ENCODE measurements at regions not wholly inside any gene's neighbourhood (a gene's known extent, or its start where the extent isn't known, plus 50 kb on each side); places are given as distances from the start of the nearest gene placed in this dataset.

GRCh38 chr6:1208876-1209275, 103.0 kb upstream of the FOXQ1 start:
- no peaks in the 10 kb centered on the region for H3K27me3 ChIP-seq (replicated peaks; ENCODE audit: control insufficient read depth, insufficient read depth, low read length)
- H3K4me3 Mint-ChIP-seq (ENCODE audit: unreplicated experiment) = no peak overlapping the region
- no peak overlapping the region for H3K27ac Mint-ChIP-seq (ENCODE audit: unreplicated experiment)
- no TSS peak for BruUV-seq (replicated peaks)
- no peaks in the 10 kb centered on the region for H3K9me3 ChIP-seq
- H3K27me3 Mint-ChIP-seq (ENCODE audit: insufficient read depth, unreplicated experiment) = no peaks in the 10 kb centered on the region
- no peaks in the 10 kb centered on the region for H3K36me3 Mint-ChIP-seq (ENCODE audit: insufficient read depth, unreplicated experiment)
- H3K9me3 Mint-ChIP-seq (ENCODE audit: unreplicated experiment) = no peaks in the 10 kb centered on the region
- POLR2A ChIA-PET = no interaction called here
- CTCF ChIA-PET = no interaction called here
- intact Hi-C loops (cut with micrococcal nuclease; ENCODE audit: unreplicated experiment) = no loop called here
- no peak for DNase-seq
- H3K4me3 ChIP-seq (ENCODE audit: low read depth, low read length) = no peak overlapping the region
- no peaks in the 10 kb centered on the region for H3K36me3 ChIP-seq (ENCODE audit: control insufficient read depth, insufficient read depth, low read length)
- H3K4me1 ChIP-seq = no peaks in the 10 kb centered on the region
- H3K4me1 Mint-ChIP-seq (ENCODE audit: low read depth, unreplicated experiment) = no peaks in the 10 kb centered on the region
- TF ChIP-seq CTCF (IDR thresholded peaks at IDR 0.05; ENCODE audit: insufficient read depth in 1 of 2, low read depth in 1 of 2, low read length in 1 of 2, severe bottlenecking in 1 of 2, unreplicated experiment in 1 of 2) = no peak

- H3K4me1 Mint-ChIP-seq (ENCODE audit: low read depth, unreplicated experiment) = peaks cover 16% of the 10 kb centered on the region
- CTCF ChIA-PET = no interaction called here
- no peak for TF ChIP-seq CTCF (IDR thresholded peaks at IDR 0.05; ENCODE audit: insufficient read depth in 1 of 2, low read depth in 1 of 2, low read length in 1 of 2, severe bottlenecking in 1 of 2, unreplicated experiment in 1 of 2)
- H3K27ac Mint-ChIP-seq (ENCODE audit: unreplicated experiment) = no peak overlapping the region
- intact Hi-C loops (cut with micrococcal nuclease; ENCODE audit: unreplicated experiment) = no loop called here
- H3K9me3 Mint-ChIP-seq (ENCODE audit: unreplicated experiment) = no peaks in the 10 kb centered on the region
- Histone ChIP-seq H3K36me3 (ENCODE audit: control insufficient read depth, insufficient read depth, low read length) (no peaks in the 10 kb centered on the region; the same call in 1 of the 2 replicates), H3K27me3 (replicated peaks; ENCODE audit: control insufficient read depth, insufficient read depth, low read length) (no peaks in the 10 kb centered on the region), H3K9me3 (no peaks in the 10 kb centered on the region), H3K4me3 (ENCODE audit: low read depth, low read length) (no peak overlapping the region), H3K4me1 (peaks cover 28% of the 10 kb centered on the region)
- POLR2A ChIA-PET = no interaction called here
- H3K36me3 Mint-ChIP-seq (ENCODE audit: insufficient read depth, unreplicated experiment) = no peaks in the 10 kb centered on the region
- H3K27me3 Mint-ChIP-seq (ENCODE audit: insufficient read depth, unreplicated experiment) = no peaks in the 10 kb centered on the region
- no TSS peak for BruUV-seq (replicated peaks)
- no peak for DNase-seq
- no peak overlapping the region for H3K4me3 Mint-ChIP-seq (ENCODE audit: unreplicated experiment)
These were observed 108.4 kb upstream of the FOXQ1 start for GRCh38 chr6:1203546-1203945.

GRCh38 chr6:1202201-1202600, 109.7 kb upstream of the FOXQ1 start:
- intact Hi-C loops (cut with micrococcal nuclease; ENCODE audit: unreplicated experiment) = no loop called here
- Mint-ChIP-seq H3K9me3 (ENCODE audit: unreplicated experiment) (no peaks in the 10 kb centered on the region), H3K4me1 (ENCODE audit: low read depth, unreplicated experiment) (peaks cover 17% of the 10 kb centered on the region), H3K27me3 (ENCODE audit: insufficient read depth, unreplicated experiment) (no peaks in the 10 kb centered on the region), H3K4me3 (ENCODE audit: unreplicated experiment) (no peak overlapping the region), H3K36me3 (ENCODE audit: insufficient read depth, unreplicated experiment) (no peaks in the 10 kb centered on the region), H3K27ac (ENCODE audit: unreplicated experiment) (peak overlapping the region; percentile 65)
- no peak overlapping the region for H3K4me3 ChIP-seq (ENCODE audit: low read depth, low read length)
- ChIA-PET POLR2A (no interaction called here), CTCF (no interaction called here)
- BruUV-seq (replicated peaks) = no TSS peak
- H3K9me3 ChIP-seq = no peaks in the 10 kb centered on the region
- peaks cover 28% of the 10 kb centered on the region for H3K4me1 ChIP-seq
- DNase-seq = no peak
- no peaks in the 10 kb centered on the region for H3K27me3 ChIP-seq (replicated peaks; ENCODE audit: control insufficient read depth, insufficient read depth, low read length)
- no peaks in the 10 kb centered on the region; the same call in 1 of the 2 replicates for H3K36me3 ChIP-seq (ENCODE audit: control insufficient read depth, insufficient read depth, low read length)
- TF ChIP-seq CTCF (IDR thresholded peaks at IDR 0.05; ENCODE audit: insufficient read depth in 1 of 2, low read depth in 1 of 2, low read length in 1 of 2, severe bottlenecking in 1 of 2, unreplicated experiment in 1 of 2) = no peak
